Heart left ventricle (tissue), 16 donors: ENCODE measurements at regions not wholly inside any gene's neighbourhood (a gene's known extent, or its start where the extent isn't known, plus 50 kb on each side); places are given as distances from the start of the nearest gene placed in this dataset.

Experiments
- ATAC-seq, 4 donors: fragments of 200-7000 bp; cut with Tn5 transposase; one replicate each; pipeline ENCODE4 v1.9.1; 2020 to 2022; ENCODE audit warnings: moderate library complexity in 4 of 4, mild to moderate bottlenecking in 3 of 4, moderate number of reproducible peaks in 1 of 4
- DNase-seq, 5 donors: peaks; one replicate each; pipeline ENCODE4 v3.0.0-alpha.2; 2020
- H3K27ac ChIP-seq, 12 donors: fragments of 200-600 bp; sonication (generic) in 4 of 12; one replicate each; pipeline versions ENCODE4 v1.5.0 to v1.8.0; 2016 to 2022; ENCODE audit warnings: mild to moderate bottlenecking in 2 of 12
- H3K27me3 ChIP-seq, 9 donors: fragments of 200-600 bp; sonication (generic) in 2 of 9; one replicate each; pipeline versions ENCODE4 v1.5.1 to v1.8.0; 2016 to 2022; ENCODE audit warnings: mild to moderate bottlenecking in 3 of 9
- H3K36me3 ChIP-seq, 9 donors: fragments of 200-600 bp; sonication (generic) in 2 of 9; one replicate each; pipeline versions ENCODE4 v1.5.0 to v1.8.0; 2018 to 2022; ENCODE audit warnings: mild to moderate bottlenecking in 2 of 9
- H3K4me1 ChIP-seq, 12 donors: fragments of 200-600 bp; sonication (generic) in 4 of 12; one replicate each; pipeline versions ENCODE4 v1.5.0 to v1.8.0; 2016 to 2022; ENCODE audit warnings: mild to moderate bottlenecking in 3 of 12
- H3K4me3 ChIP-seq, 12 donors: fragments of 200-600 bp; sonication (generic) in 4 of 12; one replicate each; pipeline versions ENCODE4 v1.5.0 to v1.8.0; 2017 to 2022; ENCODE audit warnings: mild to moderate bottlenecking in 9 of 12, moderate library complexity in 4 of 12
- H3K9me3 ChIP-seq, 12 donors: fragments of 200-600 bp; sonication (generic) in 4 of 12; one replicate each; pipeline versions ENCODE4 v1.5.0 to v1.8.0; 2016 to 2022; ENCODE audit warnings: mild to moderate bottlenecking in 1 of 12
- CTCF ChIP-seq, 12 donors: fragments of 200-600 bp; sonication (generic) in 4 of 12; IDR thresholded peaks; one replicate each; pipeline versions ENCODE4 v1.5.0 to v1.8.0; 2018 to 2022; ENCODE audit warnings: antibody characterized with exemption in 12 of 12, mild to moderate bottlenecking in 5 of 12
- POLR2A ChIP-seq, 2 donors: fragments of 450-650 bp; IDR thresholded peaks; one replicate each; pipeline ENCODE4 v1.6.1; 2017; ENCODE audit warnings: antibody characterized with exemption in 2 of 2, mild to moderate bottlenecking in 2 of 2, moderate library complexity in 2 of 2
- WGBS, 4 donors: extraction: QIAGEN DNeasy Blood & Tissue Kit in 2 of 4; methylation state at CpG; one replicate each; pipeline versions ENCODE4 v1.1.5 to v1.1.7; 2013 to 2018; 5-methylcytosine and 5-hydroxymethylcytosine counted together
- intact Hi-C, 10 donors: fragments of 100-400 bp; cut with DNase I; formaldehyde crosslinking; loops; one replicate each; pipeline versions ENCODE4 v1.11.1 to v1.14.2; 2022
- donor health status: ischemic (EF 13 %, LVEDD 7.1; RV severe dilation, severe dysfunction).
- donor health status: healthy with polysubstance abuse.
- donor health status: DM: no; HTN: yes; CAD: no.
- donor health status: DM: no; HTN: no; CAD: no.
- donor health status: ischemic (EF 25% LVEDD 6.9; RV normal size, moderate dysfunction).
- donor health status: ischemic (EF 25% LVEDD 5.7; RV mildly dilated, moderate dysfunction).
- donor health status: healthy.
- donor health status: DM: yes; HTN: yes; CAD: no.
- donor health status: ischemic (EF 35%, LVEDD 5.7; RV mildly dilated, moderate dysfunction).
- donor health status: nonischemic (EF 11% LVEDD 7.7; RV severe dilation, severe dysfunction).
- donor health status: DM: yes; HTN: yes; CAD: no.
- donor health status: PGD.
- donor health status: ischemic (EF 29% LVEDD 5.4; RV normal size, mild dysfunction).
- donor health status: nonischemic (EF 23%, LVEDD 6.1; RV moderate dilation, normal function).

GRCh38 chr11:109752212-109752825 lies 330.3 kb downstream of the C11orf87 start:
- whole genome bisulfite sequencing, 4 donors = 80 to 90% (median 86%) methylated on average over 5 of the region's 5 CpGs

GRCh38 chr11:109756521-109756920 lies 334.5 kb downstream of the C11orf87 start:
- Histone ChIP-seq H3K4me3 (no peak overlapping the region), H3K27ac (no peak overlapping the region), H3K4me1 (peaks cover 0 to 8% (median 0%) of the 10 kb centered on the region in 12 donors), H3K9me3 (no peaks in the 10 kb centered on the region), H3K27me3 (no peaks in the 10 kb centered on the region), H3K36me3 (no peaks in the 10 kb centered on the region)
- TF ChIP-seq CTCF (IDR thresholded peaks at IDR 0.05) (no peak), POLR2A (IDR thresholded peaks at IDR 0.05) (no peak)
- WGBS, 4 donors = 89 to 97% (median 92%) methylated on average over 1 of the region's 1 CpG
- intact Hi-C loops = no loop called here
- DNase-seq = no peak
- ATAC-seq = no peak

More at GRCh38 chr11:109752212-109752825, 330.3 kb downstream of the C11orf87 start:
- intact Hi-C loops = no loop called here
- Histone ChIP-seq H3K4me1 (peaks cover 0 to 32% (median 0%) of the 10 kb centered on the region in 12 donors), H3K4me3 (no peak overlapping the region), H3K36me3 (no peaks in the 10 kb centered on the region), H3K27me3 (no peaks in the 10 kb centered on the region), H3K9me3 (no peaks in the 10 kb centered on the region), H3K27ac (no peak overlapping the region)
- DNase-seq (no peak), ATAC-seq (no peak)
- TF ChIP-seq POLR2A (IDR thresholded peaks at IDR 0.05) = no peak
- TF ChIP-seq CTCF (IDR thresholded peaks at IDR 0.05) = no peak

GRCh38 chr11:109756951-109757350 lies 335.0 kb downstream of the C11orf87 start:
- ATAC-seq = no peak
- intact Hi-C loops = no loop called here
- H3K4me3 ChIP-seq = no peak overlapping the region
- H3K27ac ChIP-seq = no peak overlapping the region
- no peak for DNase-seq
- no peaks in the 10 kb centered on the region for H3K9me3 ChIP-seq
- no peak for TF ChIP-seq POLR2A (IDR thresholded peaks at IDR 0.05)
- no peak for TF ChIP-seq CTCF (IDR thresholded peaks at IDR 0.05)
- no peaks in the 10 kb centered on the region for H3K36me3 ChIP-seq
- H3K4me1 ChIP-seq = peaks cover 0 to 5% (median 0%) of the 10 kb centered on the region in 12 donors
- 75 to 82% (median 78%) methylated on average over 3 of the region's 3 CpGs for WGBS, 4 donors
- no peaks in the 10 kb centered on the region for H3K27me3 ChIP-seq

- no peak overlapping the region for H3K4me3 ChIP-seq
- DNase-seq (no peak), ATAC-seq (no peak)
- H3K27me3 ChIP-seq = no peaks in the 10 kb centered on the region
- H3K27ac ChIP-seq = no peak overlapping the region
- TF ChIP-seq POLR2A (IDR thresholded peaks at IDR 0.05) (no peak), CTCF (IDR thresholded peaks at IDR 0.05) (no peak)
- H3K9me3 ChIP-seq = no peaks in the 10 kb centered on the region
- no peaks in the 10 kb centered on the region for H3K4me1 ChIP-seq
- intact Hi-C loops = no loop called here
- 85 to 90% (median 87%) methylated on average over 3 of the region's 3 CpGs for WGBS, 4 donors
- H3K36me3 ChIP-seq = no peaks in the 10 kb centered on the region
Observed at GRCh38 chr11:109762546-109762945, 330.6 kb upstream of the ZC3H12C start.
